Chondrocyte (in vitro differentiated cells): ENCODE measurements at regions not wholly inside any gene's neighbourhood (a gene's known extent, or its start where the extent isn't known, plus 50 kb on each side); places are given as distances from the start of the nearest gene placed in this dataset.
A peak's percentile ranks its signal among the peaks of the same experiment; 100 is the strongest.

Experiments used
- DNase-seq: peaks from one replicate; pipeline ENCODE4 v3.0.0; 2021; ENCODE audit warnings: mixed read lengths, low spot score
- H3K27ac Mint-ChIP-seq: one replicate; pipeline ENCODE4 v1.8.0; 2021; ENCODE audit warnings: mild to moderate bottlenecking, moderate library complexity, mixed read lengths; ENCODE audit not compliant: unreplicated experiment
- H3K27me3 Mint-ChIP-seq: 2 replicates; pipeline ENCODE4 v1.8.0; 2021; ENCODE audit warnings: low read depth, mixed read lengths
- H3K36me3 Mint-ChIP-seq: 2 replicates; pipeline ENCODE4 v1.8.0; 2021; ENCODE audit warnings: low read depth, mixed read lengths
- H3K4me1 Mint-ChIP-seq: 2 replicates; pipeline ENCODE4 v1.8.0; 2021; ENCODE audit warnings: low read depth, mild to moderate bottlenecking, mixed read lengths
- H3K4me3 Mint-ChIP-seq: one replicate; pipeline ENCODE4 v1.8.0; 2021; ENCODE audit warnings: mild to moderate bottlenecking, moderate library complexity, mixed read lengths; ENCODE audit not compliant: unreplicated experiment
- H3K9me3 Mint-ChIP-seq: 2 replicates; pipeline ENCODE4 v1.8.0; 2021; ENCODE audit warnings: low read depth, mixed read lengths
- CTCF ChIP-seq: fragments of 200-600 bp; sonication (generic); IDR thresholded peaks from 2 replicates; pipeline ENCODE4 v1.5.0; 2021; ENCODE audit warnings: antibody characterized with exemption, mild to moderate bottlenecking, moderate library complexity

DNA sequence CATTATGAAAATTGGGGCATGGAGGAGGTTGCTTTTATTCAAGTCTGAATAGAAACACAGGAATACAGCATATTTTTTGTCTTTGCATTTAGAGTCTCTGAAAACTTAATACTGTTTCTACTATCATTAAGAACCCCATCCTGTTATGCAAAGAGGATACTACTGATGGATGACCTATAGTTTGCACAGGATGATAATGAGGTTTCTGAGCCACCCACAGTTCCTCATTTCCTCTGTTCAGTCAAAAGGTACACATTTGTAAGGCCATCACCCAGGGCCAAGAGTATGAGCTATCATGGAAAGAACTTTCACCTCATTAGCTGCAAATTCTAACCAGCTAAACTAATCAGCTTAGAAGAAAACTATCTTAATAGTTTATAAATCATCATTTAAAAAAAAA is 213.0 kb upstream of the CHRM2 start:
- H3K9me3 Mint-ChIP-seq, result no peaks in the 10 kb centered on the region
- DNase-seq, result no peak
- H3K27ac Mint-ChIP-seq, result no peak overlapping the region
- no peaks in the 10 kb centered on the region for H3K36me3 Mint-ChIP-seq
- H3K4me1 Mint-ChIP-seq, result peaks cover 40% of the 10 kb centered on the region
- no peak overlapping the region for H3K4me3 Mint-ChIP-seq
- no peaks in the 10 kb centered on the region for H3K27me3 Mint-ChIP-seq
- TF ChIP-seq CTCF, result no peak

DNA sequence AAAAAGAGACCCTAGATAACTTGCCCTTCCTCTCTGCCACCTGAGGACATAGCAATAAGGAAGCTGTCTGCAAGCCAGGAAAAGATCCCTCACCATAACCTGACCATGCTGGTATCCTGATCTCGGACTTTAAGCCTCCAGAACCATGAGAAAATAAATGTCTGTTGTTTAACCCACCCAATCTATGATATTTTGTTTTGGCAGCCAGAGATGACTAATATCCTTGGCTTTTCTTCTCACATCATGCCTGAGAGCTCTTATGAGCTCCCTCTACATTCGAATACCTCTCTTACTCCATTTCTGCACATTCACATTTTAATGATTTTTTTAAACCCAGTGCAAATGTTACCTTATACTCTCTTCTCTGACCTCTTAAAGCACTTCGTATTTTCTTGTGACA is 214.0 kb upstream of the CHRM2 start:
- Mint-ChIP-seq H3K4me3 (no peak overlapping the region), H3K27ac (peak overlapping the region; percentile 60), H3K4me1 (peaks cover 40% of the 10 kb centered on the region), H3K36me3 (no peaks in the 10 kb centered on the region), H3K9me3 (no peaks in the 10 kb centered on the region), H3K27me3 (no peaks in the 10 kb centered on the region)
- TF ChIP-seq CTCF, result peak; percentile 22
- DNase-seq, result no peak

- peaks cover 40% of the 10 kb centered on the region for H3K4me1 Mint-ChIP-seq
- no peaks in the 10 kb centered on the region for H3K27me3 Mint-ChIP-seq
- peak overlapping the region; percentile 15 for H3K27ac Mint-ChIP-seq
- no peak for DNase-seq
- H3K36me3 Mint-ChIP-seq, result no peaks in the 10 kb centered on the region
- TF ChIP-seq CTCF, result no peak
- no peaks in the 10 kb centered on the region for H3K9me3 Mint-ChIP-seq
- no peak overlapping the region for H3K4me3 Mint-ChIP-seq
Measured at GRCh38 chr7:136652635-136653370, 215.6 kb upstream of the CHRM2 start.

DNA sequence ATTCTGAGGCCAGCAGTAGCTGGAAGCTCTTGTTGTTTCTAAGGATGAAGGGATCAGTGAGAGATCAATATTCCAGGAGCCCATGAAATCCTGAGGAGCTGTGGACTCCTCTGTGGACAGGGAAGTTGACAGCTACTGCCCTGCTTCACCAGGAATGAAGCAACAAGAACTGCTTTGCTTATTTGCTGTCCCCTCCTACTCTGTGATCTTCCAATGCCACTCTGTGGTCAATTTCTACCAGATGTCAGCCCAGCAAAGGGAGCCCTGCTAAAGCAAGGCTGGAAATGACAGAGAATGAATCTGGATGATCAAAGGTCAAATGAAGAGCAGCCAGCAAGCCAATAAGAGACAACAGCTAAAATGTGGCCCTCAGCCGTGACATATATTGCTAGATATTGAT is 227.5 kb upstream of the CHRM2 start:
- peaks cover 8% of the 10 kb centered on the region for H3K4me1 Mint-ChIP-seq
- TF ChIP-seq CTCF, result peak; percentile 9
- no peak for DNase-seq
- H3K4me3 Mint-ChIP-seq, result no peak overlapping the region
- H3K9me3 Mint-ChIP-seq, result no peaks in the 10 kb centered on the region
- no peaks in the 10 kb centered on the region for H3K36me3 Mint-ChIP-seq
- no peak overlapping the region for H3K27ac Mint-ChIP-seq
- H3K27me3 Mint-ChIP-seq, result no peaks in the 10 kb centered on the region

DNA sequence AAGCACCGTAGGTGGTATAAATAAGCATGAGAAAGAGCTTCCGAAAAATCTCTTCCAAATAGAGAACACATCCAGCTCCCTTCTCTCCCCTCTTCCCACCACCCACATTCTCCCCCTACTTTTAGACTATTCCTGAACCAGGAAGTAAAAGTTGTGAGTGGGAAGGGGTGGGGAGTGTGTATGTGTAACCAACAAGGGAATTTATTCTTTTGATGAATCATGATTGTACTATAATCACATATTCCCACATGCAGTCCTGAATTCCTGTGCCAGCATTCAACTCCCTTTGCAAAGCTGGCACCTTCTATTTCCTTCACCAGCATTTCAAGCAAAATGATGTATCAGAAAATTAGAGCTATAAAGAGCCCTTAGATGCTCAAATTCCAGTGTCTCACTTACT is 230.6 kb upstream of the CHRM2 start:
- Mint-ChIP-seq H3K9me3 (no peaks in the 10 kb centered on the region), H3K4me3 (no peak overlapping the region), H3K27me3 (no peaks in the 10 kb centered on the region), H3K4me1 (peaks cover 8% of the 10 kb centered on the region), H3K36me3 (no peaks in the 10 kb centered on the region), H3K27ac (no peak overlapping the region)
- no peak for TF ChIP-seq CTCF
- DNase-seq, result no peak
